SK-MEL-5 (cell line): ENCODE measurements at regions not wholly inside any gene's neighbourhood (a gene's known extent, or its start where the extent isn't known, plus 50 kb on each side); places are given as distances from the start of the nearest gene placed in this dataset.

Source experiments
- DNase-seq: peaks from one replicate; pipeline ENCODE4 v3.0.0-alpha.2; 2016; ENCODE audit warnings: low read depth, low spot score
- in situ Hi-C: cut with HindIII; loops from 2 replicates; pipeline ENCODE4 v1.10.0; 2016; ENCODE audit warnings: low sequenced_read_pairs, high pct_unique_total_duplicates, low pct_unique_long_range_greater_than_20kb

DNA sequence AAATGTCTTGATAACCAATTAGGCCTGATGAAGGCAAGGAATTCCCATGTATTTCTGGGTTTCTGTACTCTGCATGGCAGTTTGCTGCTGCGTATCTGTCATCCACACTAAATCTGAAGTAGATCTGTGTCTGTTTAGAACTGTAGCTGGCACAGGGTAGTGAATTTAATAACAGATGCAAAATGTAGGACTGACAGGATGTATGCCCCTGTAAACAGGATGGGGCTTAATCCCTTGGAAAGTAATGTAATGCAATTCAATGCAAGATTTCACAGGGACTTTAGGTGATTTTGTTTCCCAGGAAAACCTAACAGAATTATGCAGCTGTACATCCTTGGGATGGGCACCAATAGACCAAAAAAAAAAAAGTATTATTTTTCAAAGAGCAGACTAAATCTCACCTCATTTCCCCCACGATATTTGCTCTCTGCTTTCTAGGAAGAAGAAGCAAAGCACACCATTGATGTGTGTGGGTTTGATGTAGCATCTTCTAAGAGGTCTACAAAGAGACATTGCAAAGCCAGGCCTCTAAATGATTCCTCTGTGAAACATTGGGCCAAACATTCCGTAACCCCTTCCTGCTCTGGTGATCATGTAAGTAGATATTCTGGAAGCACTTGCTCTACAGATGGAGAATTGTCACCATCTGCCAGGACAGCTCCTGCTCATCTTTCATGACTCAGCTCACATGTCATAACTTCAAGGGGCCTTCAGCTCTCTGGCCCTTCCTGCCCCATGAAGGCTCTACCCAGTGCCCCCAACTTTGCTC, 464.3 kb upstream of the RGMA start:
- DNase-seq, result no peak

DNA sequence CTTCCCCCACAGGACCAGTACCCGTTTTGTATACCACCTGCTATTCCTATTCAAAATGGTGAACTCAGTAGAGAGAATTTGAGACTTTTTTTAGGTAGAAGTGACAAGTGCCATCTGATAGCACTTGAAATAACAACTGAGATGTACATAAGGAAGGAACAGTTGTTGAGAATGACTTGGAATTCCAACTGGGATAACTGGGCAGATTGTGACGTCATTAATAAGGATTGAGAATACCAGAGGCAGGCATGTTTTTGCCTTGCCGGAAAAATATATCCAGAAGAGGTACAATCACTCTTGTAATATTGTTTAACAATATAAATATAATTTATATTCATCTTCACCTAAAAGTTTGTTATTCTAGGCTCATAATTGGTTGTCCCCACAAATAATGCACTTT, 454.1 kb upstream of the RGMA start:
- no peak for DNase-seq
- in situ Hi-C loops, result no loop called here

More for the DNA sequence above, 464.3 kb upstream of the RGMA start:
- in situ Hi-C loops, result no loop called here

DNA sequence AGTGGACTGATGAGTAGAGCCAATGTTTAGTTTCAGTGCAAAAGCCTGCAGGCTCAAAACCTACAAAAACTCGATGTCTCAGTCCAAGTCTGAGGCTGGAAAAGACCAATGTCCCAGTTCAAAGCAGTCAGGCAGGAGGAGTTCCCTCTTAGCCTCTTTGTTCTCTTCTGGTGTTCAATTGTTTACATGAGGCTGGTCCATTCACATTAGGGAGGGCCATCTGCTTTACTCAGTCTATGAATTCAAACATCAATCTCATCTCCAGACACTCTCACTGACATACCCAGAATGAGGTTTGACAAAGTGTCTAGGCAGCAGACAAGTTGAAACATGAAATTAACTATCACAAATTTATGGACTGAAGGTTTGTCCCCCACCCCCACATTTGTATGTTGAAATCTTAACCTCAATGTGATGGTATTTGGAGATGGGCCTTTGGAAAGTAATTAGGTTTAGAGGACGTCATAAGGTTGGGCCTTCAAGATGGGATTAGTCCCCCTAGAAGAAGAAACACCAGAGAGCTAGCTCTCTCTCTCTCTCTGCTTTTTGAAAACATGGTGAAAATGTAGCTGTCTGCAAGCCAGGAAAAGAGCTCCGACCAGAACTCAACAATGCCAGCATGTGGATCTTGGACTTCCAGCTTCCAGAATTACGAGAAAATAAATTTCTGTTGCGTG, 438.5 kb upstream of the RGMA start:
- in situ Hi-C loops, result no loop called here
- DNase-seq, result no peak

DNA sequence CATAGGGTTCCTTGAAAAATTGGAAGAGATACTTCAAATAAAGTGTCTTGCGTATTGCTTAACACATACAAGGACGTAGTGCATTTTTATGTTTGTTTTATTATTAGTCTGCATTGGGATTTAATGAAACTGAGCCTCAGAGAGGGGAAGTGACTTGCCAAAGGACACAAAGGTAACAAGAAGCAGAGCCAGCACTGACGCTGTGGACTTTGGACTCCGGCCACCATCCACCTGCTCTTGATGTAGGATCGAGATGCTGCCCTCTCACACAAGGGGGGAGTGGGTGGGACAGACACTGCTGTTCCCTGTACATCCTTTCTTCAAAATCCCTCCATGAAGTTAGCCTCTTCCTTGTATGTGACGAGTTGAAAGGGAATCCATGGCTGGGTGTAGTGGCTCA, 435.4 kb upstream of the RGMA start:
- no peak for DNase-seq
- in situ Hi-C loops, result no loop called here

DNA sequence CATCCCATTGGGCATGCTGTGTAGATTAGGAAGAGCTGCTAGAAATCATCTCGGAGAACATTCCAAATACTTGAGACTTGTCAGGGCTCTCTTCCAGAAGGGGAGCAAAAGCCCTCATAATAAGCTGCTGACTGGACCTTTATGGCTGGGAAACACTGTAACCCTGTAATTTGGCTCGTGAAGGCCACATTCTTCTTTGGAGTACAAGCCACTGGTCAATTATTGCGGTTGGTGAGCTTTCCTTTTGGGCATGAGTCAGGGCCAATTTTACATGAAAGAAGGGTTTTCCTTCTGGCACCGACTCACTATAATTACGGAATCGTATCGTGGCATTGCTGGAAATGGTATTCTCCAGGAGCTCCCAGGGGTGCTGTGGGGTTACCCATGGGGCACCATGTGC, 434.5 kb upstream of the RGMA start:
- in situ Hi-C loops, result no loop called here
- no peak for DNase-seq

DNA sequence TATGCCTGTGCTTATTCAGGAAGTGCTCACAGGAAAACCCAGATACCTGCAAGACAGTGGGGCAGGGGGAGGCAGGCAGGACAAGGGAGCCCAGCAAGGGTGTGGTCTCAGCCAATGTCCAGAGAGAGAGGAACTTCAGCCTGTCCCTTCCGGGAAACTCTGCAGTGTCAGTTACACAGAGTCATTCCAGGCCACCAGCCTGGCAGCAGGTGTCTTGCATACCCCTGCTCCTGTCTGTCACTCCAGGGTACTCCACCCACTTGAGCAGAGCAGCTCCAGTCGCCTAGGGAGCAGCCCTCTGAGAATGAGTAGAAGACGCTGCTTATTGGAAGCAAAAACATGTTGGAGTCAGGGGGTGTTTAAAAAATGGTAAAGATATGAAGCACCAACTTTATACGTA, 431.2 kb upstream of the RGMA start:
- in situ Hi-C loops, result no loop called here
- no peak for DNase-seq

DNA sequence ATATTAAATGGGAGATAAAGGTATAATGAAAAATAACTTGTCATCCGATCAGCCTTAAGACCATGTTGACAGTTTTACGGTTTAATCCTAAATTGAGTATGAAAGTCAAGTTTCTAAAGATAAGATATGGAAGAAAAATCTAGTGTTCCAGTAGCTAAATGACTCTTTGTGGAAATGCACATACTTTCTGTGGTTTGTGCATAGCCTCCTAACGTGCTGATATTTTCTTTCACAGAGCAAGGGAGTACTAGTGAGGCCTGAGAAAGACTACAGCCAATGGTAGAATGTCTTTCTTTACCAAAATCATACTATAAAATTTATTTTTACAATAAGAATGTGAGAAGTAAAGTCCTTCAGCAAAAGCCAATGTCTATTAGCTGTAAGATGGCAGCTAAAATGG, 430.6 kb upstream of the RGMA start:
- no peak for DNase-seq
- in situ Hi-C loops, result no loop called here

DNA sequence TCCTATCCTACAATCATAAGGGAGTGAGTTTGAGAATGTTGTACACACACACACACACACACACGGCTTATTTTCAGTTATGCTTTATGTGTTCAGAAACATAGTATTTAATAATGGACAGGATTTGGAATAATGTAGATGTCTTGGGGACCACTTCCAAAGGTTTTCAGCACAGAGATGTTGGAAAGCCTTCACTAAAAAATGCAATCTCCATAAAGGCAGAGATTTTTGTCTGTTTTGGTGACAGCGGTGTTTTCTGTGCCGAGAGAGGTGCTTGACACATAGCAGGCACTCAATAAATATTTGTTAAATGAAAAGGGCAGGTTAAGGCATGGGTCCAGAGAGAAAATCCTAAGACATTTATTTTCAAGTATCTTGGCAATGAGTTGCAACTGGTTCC, 428.2 kb upstream of the RGMA start:
- DNase-seq, result no peak
- in situ Hi-C loops, result no loop called here

DNA sequence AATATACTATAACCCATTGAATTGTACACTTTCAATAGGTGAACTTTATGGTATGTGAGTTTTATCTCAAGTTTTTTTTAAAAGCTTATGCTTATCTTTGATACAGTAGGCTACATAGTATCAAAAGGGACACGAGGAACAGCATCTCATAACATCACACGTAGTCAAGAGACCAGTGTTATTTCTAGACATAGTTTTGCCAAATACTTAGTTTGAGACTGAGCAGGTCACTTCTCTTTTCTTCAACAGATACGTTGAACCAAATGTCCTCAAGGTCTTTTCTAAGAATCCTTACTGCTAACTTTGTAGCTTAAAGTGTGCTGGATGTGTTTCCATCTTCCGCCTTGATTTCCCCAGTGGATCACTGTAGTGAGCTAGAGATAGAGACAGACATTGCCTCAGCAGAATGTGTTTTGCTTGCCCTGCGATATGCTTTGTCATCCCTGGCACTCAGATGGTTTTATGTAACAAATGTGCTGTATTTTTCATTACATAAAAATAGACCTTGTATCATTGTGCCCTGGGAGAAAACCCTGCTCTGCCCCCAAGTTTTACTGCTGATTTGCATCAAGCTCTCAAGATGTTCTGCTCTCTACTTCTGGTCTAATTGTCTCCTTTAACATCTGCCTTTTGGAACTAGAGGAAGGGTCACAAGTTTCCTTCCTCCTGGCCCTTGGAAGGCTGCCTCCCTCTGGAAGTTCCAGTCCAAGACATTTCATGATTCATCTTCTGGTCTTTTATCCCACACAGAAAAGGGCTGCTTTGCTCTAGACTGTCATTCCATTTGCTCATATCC, 426.4 kb upstream of the RGMA start:
- in situ Hi-C loops, result no loop called here
- DNase-seq, result no peak

DNA sequence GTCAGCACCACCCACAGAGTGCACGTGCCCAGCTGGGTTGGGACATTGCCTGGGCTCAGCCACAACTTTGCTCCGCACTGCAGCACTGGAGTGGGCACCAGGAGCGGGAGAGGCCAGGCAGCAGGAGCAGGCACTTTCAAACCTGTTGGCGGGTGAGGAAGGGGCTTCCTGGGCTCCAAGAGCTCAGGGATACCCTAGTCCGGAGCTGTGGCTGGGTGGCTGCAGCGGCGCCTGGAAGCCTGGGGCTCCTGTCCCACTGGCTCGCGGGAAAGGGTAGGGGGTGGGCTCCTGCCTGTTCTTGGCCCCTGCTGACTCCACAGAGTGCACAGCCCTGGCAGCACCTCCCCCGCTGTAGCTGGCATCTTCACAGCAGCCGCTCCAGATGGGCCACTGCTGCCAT, 417.6 kb upstream of the RGMA start:
- in situ Hi-C loops, result no loop called here
- DNase-seq, result no peak

DNA sequence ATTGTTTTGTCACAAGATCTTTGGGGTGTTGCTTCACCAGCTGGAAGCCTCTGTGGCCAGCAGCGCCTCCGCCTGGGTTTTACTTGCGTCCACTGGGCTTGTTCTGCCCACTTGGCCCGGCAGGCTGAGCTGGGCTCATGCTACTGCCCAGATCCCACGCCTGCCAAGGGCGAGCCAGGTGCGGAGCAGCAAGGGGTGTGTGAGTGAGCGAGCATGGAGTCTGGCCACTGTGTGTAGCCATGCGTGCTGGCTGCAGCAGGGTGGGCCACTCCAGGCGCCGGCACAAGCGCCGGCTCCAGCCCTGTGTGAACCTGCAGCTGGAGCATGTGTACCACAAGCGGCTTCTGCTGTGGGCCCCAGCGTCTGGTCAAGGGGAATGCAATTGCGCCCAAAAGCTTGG, 416.5 kb upstream of the RGMA start:
- in situ Hi-C loops, result no loop called here
- no peak for DNase-seq

DNA sequence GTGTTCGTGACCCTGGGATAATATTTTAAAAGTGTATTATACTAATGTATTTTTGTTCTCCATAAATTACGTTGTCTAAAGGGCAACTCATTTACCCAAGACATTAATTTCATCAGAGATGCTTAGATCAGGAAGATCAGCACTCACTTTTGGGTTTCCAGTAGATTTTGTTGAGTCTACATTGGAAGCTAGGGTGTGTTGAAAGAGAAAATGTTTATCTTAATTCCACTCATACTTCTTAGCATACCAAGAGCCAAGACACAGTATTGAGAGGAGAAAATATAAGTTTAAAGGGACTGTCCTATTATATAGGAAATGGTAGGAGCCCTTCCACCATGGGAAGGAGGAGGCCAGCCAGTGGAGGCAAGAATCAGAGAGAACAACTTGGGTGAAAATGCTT, 412.9 kb upstream of the RGMA start:
- DNase-seq, result no peak
- in situ Hi-C loops, result no loop called here

DNA sequence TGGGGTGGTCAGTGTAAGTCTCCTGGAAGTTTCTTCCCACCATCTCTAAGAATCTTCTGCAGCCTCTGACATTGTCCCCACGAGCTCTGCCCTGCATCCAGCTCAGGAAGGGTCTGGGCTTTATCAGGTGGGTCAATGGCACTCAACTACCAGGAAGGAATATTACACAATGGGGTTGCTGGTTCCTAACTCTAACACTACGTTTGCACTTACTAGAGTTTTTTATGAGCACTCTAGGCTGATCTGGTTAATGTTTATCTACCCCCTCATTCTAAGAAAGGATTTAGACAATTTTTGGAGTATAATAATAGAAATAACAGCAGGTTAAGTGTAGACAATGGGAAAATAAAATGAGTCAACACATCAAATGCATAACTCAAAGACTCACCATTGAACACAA, 411.1 kb upstream of the RGMA start:
- in situ Hi-C loops, result no loop called here

DNA sequence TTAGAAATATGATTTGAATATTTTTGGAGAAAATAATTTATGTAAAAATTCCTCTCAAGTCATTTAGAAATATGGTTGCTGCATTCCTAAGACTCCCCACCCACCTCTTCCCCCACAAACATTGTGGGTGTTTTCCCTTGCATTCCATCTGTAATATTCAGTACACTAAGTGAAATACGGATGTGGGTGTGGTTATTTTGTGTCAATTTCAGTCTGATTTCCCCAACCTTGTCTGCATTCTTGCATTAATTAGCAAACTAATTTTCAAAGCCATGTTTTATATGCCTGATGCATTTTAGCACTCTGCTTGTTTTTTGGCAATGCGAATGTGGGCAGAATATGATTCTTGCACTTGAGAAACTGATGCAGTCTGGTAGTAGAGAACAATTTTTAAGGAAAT, 408.3 kb upstream of the RGMA start:
- in situ Hi-C loops, result no loop called here
- no peak for DNase-seq

More for the DNA sequence above, 411.1 kb upstream of the RGMA start:
- DNase-seq, result no peak

DNA sequence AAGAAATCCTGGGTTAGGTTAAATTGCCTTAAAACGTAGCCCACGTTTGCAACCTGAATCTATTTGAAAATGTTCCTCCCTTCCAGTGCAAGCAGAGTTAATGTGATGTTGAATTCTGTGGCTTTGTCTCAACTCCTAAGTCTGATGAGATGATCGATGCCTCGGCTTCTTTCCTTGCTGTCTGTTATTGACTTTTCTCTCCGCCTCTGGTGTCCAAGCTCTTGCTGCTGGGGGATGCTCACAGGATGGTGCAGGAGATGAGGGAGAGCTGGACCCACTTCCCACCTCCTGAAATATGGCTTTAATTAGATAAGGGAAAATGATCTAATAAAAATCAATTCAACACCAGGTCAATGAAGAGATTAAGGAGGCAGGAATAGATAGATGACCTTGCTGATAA, 407.9 kb upstream of the RGMA start:
- DNase-seq, result no peak
- in situ Hi-C loops, result no loop called here

DNA sequence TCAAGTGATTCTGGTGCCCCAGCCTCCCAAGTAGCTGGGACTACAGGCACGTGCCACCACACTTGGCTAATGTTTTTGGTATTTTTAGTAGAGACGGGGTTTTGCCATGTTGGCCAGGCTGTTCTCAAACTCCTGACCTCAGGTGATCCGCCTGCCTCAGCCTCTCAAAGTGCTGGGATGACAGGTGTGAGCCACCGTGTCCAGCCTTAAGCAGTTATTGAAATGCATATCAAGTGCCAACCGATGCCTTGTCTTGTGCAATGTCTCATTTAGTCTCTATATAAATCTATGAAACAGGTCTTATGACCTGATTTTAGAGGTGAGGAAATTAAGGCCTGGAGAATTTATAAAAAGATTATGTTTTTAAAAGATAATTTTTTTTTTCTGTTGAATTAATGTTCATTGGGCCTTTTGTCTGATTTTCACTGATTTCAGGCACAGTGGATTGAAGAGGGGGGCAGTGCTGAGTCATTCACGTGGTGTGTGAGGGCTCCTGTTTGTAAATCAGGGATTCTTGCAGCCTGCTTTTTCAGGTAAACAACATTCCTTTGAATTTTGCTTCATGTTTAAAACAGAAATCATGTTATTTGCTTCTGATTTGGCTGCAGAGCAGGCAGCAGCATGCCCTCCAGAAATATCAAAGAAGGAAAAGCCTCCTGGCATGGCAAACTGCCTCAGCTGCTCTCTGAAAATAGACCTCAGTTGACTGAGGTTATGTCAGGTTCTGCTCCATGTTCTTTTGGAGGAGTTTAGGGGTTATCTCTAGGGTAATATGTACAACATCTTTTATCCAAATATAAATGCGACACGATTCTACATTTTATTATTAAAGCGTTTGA, 407.0 kb upstream of the RGMA start:
- no peak for DNase-seq
- in situ Hi-C loops, result no loop called here

DNA sequence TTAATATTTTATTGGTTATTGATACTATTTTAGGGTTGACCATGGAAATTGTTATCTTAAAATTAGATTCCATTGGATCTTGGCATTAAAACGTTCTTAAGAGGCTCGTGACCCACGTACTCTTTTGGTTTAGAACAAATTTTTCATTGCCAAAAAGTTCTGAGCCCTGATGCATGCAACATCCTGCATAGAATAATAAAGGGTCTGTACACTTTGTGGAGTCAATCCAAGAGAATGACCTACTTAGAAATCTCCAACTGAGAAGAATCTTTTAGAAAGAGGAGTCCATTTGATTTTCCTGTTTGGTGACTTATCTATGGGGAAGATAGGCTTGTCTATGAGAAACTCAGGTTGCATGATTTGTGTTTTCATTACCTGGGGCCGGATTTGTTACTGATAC, 404.2 kb upstream of the RGMA start:
- peak; percentile 8 for DNase-seq
- in situ Hi-C loops, result no loop called here

DNA sequence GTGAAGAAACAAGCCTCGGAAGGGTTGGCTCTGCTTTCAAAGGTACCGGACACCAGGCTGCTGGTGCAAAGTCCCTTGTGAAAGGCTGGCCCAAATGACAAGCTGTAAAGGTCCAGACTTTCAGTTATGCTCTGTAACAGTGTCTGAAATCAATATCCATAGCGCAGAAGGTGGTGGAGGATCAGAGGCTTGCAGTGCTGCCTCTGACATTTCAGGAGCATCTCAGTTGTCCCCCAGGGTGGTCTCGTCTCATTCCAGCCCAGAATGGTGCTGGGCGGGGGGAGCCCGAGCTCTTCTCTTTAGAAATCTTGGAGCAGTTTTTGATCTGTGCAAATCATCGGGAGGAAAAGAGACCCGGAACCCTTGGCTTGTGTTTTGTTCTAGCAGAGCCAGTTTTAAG, 402.3 kb upstream of the RGMA start:
- DNase-seq, result no peak
- in situ Hi-C loops, result no loop called here
